Keratinocyte (primary cell): ENCODE measurements at regions not wholly inside any gene's neighbourhood (a gene's known extent, or its start where the extent isn't known, plus 50 kb on each side); places are given as distances from the start of the nearest gene placed in this dataset.

Experiments
- DNase-seq: peaks from one replicate; pipeline ENCODE4 v3.0.0-alpha.2; 2011; ENCODE audit warnings: low read depth, missing footprints, low spot score
- FAIRE-seq: peaks from 2 replicates; lab custom pipeline; 2011; peaks lifted over from hg19 to GRCh38; lab: Jason Lieb, UNC
- H2AFZ ChIP-seq: 2 replicates; pipeline ENCODE4 v1.6.0; 2012; ENCODE audit warnings: low read length, control low read depth, inconsistent platforms; ENCODE audit not compliant: control insufficient read depth
- H3K27ac ChIP-seq: 2 replicates; pipeline ENCODE4 v1.5.1; 2011; ENCODE audit warnings: low read length; ENCODE audit not compliant: control insufficient read depth, insufficient read depth
- H3K27me3 ChIP-seq: 3 replicates; pipeline ENCODE4 v1.6.0; 2011; ENCODE audit warnings: low read length; ENCODE audit not compliant: control insufficient read depth, insufficient read depth; ENCODE audit errors: extremely low read depth
- H3K36me3 ChIP-seq, 2 experiments: 2 replicates in 1 of 2; 3 replicates in 1 of 2; pipeline ENCODE4 v1.5.1; 2011; ENCODE audit warnings: low read length in 2 of 2, mild to moderate bottlenecking in 1 of 2; ENCODE audit not compliant: control insufficient read depth in 2 of 2, insufficient read depth in 2 of 2; ENCODE audit errors: extremely low read depth in 1 of 2
- H3K4me1 ChIP-seq: 3 replicates; pipeline ENCODE4 v1.5.1; 2011; ENCODE audit warnings: low read length; ENCODE audit not compliant: control insufficient read depth, insufficient read depth; ENCODE audit errors: extremely low read depth
- H3K4me2 ChIP-seq: 3 replicates; pipeline ENCODE4 v1.6.0; 2011; ENCODE audit warnings: low read depth, low read length; ENCODE audit not compliant: control insufficient read depth, insufficient read depth; ENCODE audit errors: extremely low read depth
- H3K4me3 ChIP-seq, 3 experiments: fragments of 200-600 bp in 1 of 3; sonication (generic) in 1 of 3; 2 replicates in 2 of 3; 3 replicates in 1 of 3; pipeline ENCODE4 v1.5.1; 2011 to 2016; ENCODE audit warnings: low read length in 3 of 3, mild to moderate bottlenecking in 3 of 3, control low read depth in 2 of 3, inconsistent platforms in 1 of 3, low read depth in 1 of 3, mixed read lengths in 1 of 3, mixed run types in 1 of 3, moderate library complexity in 1 of 3; ENCODE audit not compliant: control insufficient read depth in 2 of 3, insufficient read depth in 2 of 3; ENCODE audit errors: extremely low read depth in 1 of 3
- H3K79me2 ChIP-seq: 2 replicates; pipeline ENCODE4 v1.6.0; 2012; ENCODE audit warnings: low read length; ENCODE audit not compliant: control insufficient read depth, insufficient read depth
- H3K9ac ChIP-seq: 3 replicates; pipeline ENCODE4 v1.6.0; 2011; ENCODE audit warnings: low read length; ENCODE audit not compliant: control insufficient read depth, insufficient read depth; ENCODE audit errors: extremely low read depth
- H3K9me1 ChIP-seq: 3 replicates; pipeline ENCODE4 v1.6.0; 2011; ENCODE audit warnings: low read length; ENCODE audit not compliant: control insufficient read depth, insufficient read depth; ENCODE audit errors: extremely low read depth
- H3K9me3 ChIP-seq: 2 replicates; pipeline ENCODE4 v1.5.1; 2012; ENCODE audit warnings: low read depth, low read length; ENCODE audit not compliant: control insufficient read depth
- H4K20me1 ChIP-seq: 3 replicates; pipeline ENCODE4 v1.6.0; 2011; ENCODE audit warnings: low read length; ENCODE audit not compliant: control insufficient read depth, insufficient read depth; ENCODE audit errors: extremely low read depth
- EZH2 ChIP-seq: IDR thresholded peaks from one replicate; pipeline ENCODE4 v1.6.1; 2012; ENCODE audit warnings: inconsistent platforms, mild to moderate bottlenecking, low read length, moderate library complexity
- dilution Hi-C: fragments of 300-500 bp; cut with MboI; formaldehyde crosslinking; loops from one replicate; pipeline ENCODE4 v1.7.0; 2020; ENCODE audit warnings: low sequenced_read_pairs; ENCODE audit not compliant: extremely low pct_ligation_motif_present
- TF ChIP-seq, protein P1 (sequence below), 3 experiments: IDR thresholded peaks in 1 of 3; conservative IDR thresholded peaks in 1 of 3; optimal IDR thresholded peaks in 1 of 3; 2 replicates in 2 of 3; 3 replicates in 1 of 3; pipeline versions ENCODE3 to v1.5.1; 2011; ENCODE audit warnings: low read length in 3 of 3, mild to moderate bottlenecking in 3 of 3, moderate library complexity in 2 of 3, control low read depth in 1 of 3, inconsistent platforms in 1 of 3; ENCODE audit not compliant: insufficient read depth in 2 of 3; ENCODE audit errors: extremely low read depth in 1 of 3

DNA sequence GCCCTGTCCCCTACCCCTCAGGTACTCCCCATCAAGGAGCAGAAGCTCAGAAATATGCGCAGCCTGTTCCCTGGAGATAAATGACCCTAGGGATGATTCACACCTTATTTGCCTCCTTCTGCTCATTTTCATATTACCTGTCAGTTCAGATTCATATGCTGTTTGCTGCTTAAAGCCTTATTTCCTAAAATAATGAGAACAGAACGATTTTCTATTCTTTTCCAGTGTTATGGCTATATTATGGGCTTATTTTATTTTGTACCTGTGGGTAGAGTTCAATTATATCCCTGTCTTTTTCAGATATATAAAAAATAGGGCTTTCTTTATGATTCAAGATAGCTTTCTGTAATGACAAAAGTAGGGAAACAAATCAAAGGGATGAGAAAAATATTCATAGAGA lies 224.8 kb downstream of the RPAP3 start:
- no peaks in the 10 kb centered on the region for H4K20me1 ChIP-seq
- H3K9me1 ChIP-seq, result no peaks in the 10 kb centered on the region
- no peak overlapping the region for H2AFZ ChIP-seq
- no peak for TF ChIP-seq EZH2
- TF ChIP-seq, protein P1, sequence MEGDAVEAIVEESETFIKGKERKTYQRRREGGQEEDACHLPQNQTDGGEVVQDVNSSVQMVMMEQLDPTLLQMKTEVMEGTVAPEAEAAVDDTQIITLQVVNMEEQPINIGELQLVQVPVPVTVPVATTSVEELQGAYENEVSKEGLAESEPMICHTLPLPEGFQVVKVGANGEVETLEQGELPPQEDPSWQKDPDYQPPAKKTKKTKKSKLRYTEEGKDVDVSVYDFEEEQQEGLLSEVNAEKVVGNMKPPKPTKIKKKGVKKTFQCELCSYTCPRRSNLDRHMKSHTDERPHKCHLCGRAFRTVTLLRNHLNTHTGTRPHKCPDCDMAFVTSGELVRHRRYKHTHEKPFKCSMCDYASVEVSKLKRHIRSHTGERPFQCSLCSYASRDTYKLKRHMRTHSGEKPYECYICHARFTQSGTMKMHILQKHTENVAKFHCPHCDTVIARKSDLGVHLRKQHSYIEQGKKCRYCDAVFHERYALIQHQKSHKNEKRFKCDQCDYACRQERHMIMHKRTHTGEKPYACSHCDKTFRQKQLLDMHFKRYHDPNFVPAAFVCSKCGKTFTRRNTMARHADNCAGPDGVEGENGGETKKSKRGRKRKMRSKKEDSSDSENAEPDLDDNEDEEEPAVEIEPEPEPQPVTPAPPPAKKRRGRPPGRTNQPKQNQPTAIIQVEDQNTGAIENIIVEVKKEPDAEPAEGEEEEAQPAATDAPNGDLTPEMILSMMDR (optimal IDR thresholded peaks at IDR 0.05 in 1 of 3, IDR thresholded peaks at IDR 0.05 in 1 of 3, conservative IDR thresholded peaks at IDR 0.05 in 1 of 3; ENCODE audit: extremely low read depth in 1 of 3, insufficient read depth in 2 of 3, low read length in 3 of 3), result no peak
- H3K4me3 ChIP-seq, result no peak overlapping the region
- DNase-seq, result no peak
- no peak overlapping the region for H3K27ac ChIP-seq
- H3K9me3 ChIP-seq, result no peaks in the 10 kb centered on the region
- no peaks in the 10 kb centered on the region for H3K36me3 ChIP-seq
- no peaks in the 10 kb centered on the region for H3K4me1 ChIP-seq
- no peak overlapping the region for H3K9ac ChIP-seq
- H3K79me2 ChIP-seq, result no peaks in the 10 kb centered on the region
- H3K27me3 ChIP-seq, result peaks cover 7% of the 10 kb centered on the region
- dilution Hi-C loops, result no loop called here
- FAIRE-seq, result no peak
- no peak overlapping the region for H3K4me2 ChIP-seq

DNA sequence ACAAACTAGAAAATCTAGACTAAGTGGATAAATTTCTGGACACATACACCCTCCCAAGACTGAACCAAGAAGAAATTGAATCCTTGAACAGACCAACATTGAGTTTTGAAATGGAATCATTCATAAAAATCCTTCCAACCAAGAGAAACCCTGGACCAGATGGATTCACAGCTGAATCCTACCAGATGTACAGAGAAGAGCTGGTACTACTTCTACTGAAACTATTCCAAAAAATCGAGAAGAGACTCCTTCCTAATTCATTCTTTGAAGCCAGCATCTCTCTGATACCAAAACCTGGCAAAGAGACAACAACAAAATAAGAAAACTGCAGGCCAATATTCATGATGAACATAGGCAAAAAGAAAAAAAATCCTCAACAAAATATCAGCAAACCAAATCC lies 227.4 kb downstream of the RPAP3 start:
- Histone ChIP-seq H3K4me1 (no peaks in the 10 kb centered on the region), H3K4me2 (no peak overlapping the region), H3K4me3 (no peak overlapping the region), H3K36me3 (no peaks in the 10 kb centered on the region), H4K20me1 (no peaks in the 10 kb centered on the region), H3K79me2 (no peaks in the 10 kb centered on the region), H3K27me3 (peaks cover 3% of the 10 kb centered on the region), H3K9me1 (no peaks in the 10 kb centered on the region), H3K9ac (no peak overlapping the region), H2AFZ (no peak overlapping the region), H3K27ac (no peak overlapping the region), H3K9me3 (peaks cover 4% of the 10 kb centered on the region)
- dilution Hi-C loops, result no loop called here
- no peak for FAIRE-seq
- TF ChIP-seq EZH2, result no peak
- TF ChIP-seq, protein P1 (optimal IDR thresholded peaks at IDR 0.05 in 1 of 3, IDR thresholded peaks at IDR 0.05 in 1 of 3, conservative IDR thresholded peaks at IDR 0.05 in 1 of 3; ENCODE audit: extremely low read depth in 1 of 3, insufficient read depth in 2 of 3, low read length in 3 of 3), result no peak
- no peak for DNase-seq
